ENCODE measurements at regions not wholly inside any gene's neighbourhood (a gene's known extent, or its start where the extent isn't known, plus 50 kb on each side); places are given as distances from the start of the nearest gene placed in this dataset.
"Not testable (repeated sequence)": the region's sequence is repeated elsewhere in the genome, so short reads cannot be mapped to it uniquely, and the experiment has no call there.

GRCh38 chr6:167684276-167685104, 142.2 kb upstream of the AFDN start:
- no peak overlapping the region for H3K9ac ChIP-seq (ENCODE audit: low read depth, low read length)
- H3K9me3 ChIP-seq (ENCODE audit: control insufficient read depth, insufficient read depth, low read length): no peaks in the 10 kb centered on the region
- no peaks in the 10 kb centered on the region for H3K36me3 ChIP-seq (ENCODE audit: control insufficient read depth, insufficient read depth, low read length)
- H3K27me3 ChIP-seq (ENCODE audit: control insufficient read depth, insufficient read depth, low read length): peaks cover 16% of the 10 kb centered on the region
- H3K4me1 ChIP-seq (ENCODE audit: control insufficient read depth, insufficient read depth, low read length): peaks cover 8% of the 10 kb centered on the region
- no peak overlapping the region for H3K27ac ChIP-seq (ENCODE audit: low read depth, low read length)
- H3K4me3 ChIP-seq (ENCODE audit: low read depth, low read length): no peak overlapping the region

- Histone ChIP-seq H3K27ac (ENCODE audit: low read depth, low read length) (no peak overlapping the region), H3K27me3 (ENCODE audit: control insufficient read depth, insufficient read depth, low read length) (peaks cover 4% of the 10 kb centered on the region; the same call in 1 of the 2 replicates), H3K36me3 (ENCODE audit: control insufficient read depth, insufficient read depth, low read length) (no peaks in the 10 kb centered on the region), H3K9me3 (ENCODE audit: control insufficient read depth, insufficient read depth, low read length) (no peaks in the 10 kb centered on the region), H3K4me1 (ENCODE audit: control insufficient read depth, insufficient read depth, low read length) (peaks cover 4% of the 10 kb centered on the region), H3K4me3 (ENCODE audit: low read depth, low read length) (no peak overlapping the region), H3K9ac (ENCODE audit: low read depth, low read length) (no peak overlapping the region)
Observed at GRCh38 chr6:167685654-167686053, 141.1 kb upstream of the AFDN start.

- H3K9me3 ChIP-seq (ENCODE audit: control insufficient read depth, insufficient read depth, low read length): no peaks in the 10 kb centered on the region
- H3K4me3 ChIP-seq (ENCODE audit: low read depth, low read length): no peak overlapping the region
- no peak overlapping the region for H3K27ac ChIP-seq (ENCODE audit: low read depth, low read length)
- no peak overlapping the region for H3K9ac ChIP-seq (ENCODE audit: low read depth, low read length)
- no peaks in the 10 kb centered on the region for H3K36me3 ChIP-seq (ENCODE audit: control insufficient read depth, insufficient read depth, low read length)
- peaks cover 4% of the 10 kb centered on the region for H3K4me1 ChIP-seq (ENCODE audit: control insufficient read depth, insufficient read depth, low read length)
- H3K27me3 ChIP-seq (ENCODE audit: control insufficient read depth, insufficient read depth, low read length): no peaks in the 10 kb centered on the region
Observed at GRCh38 chr6:167686204-167686893, 140.4 kb upstream of the AFDN start.

- H3K27me3 ChIP-seq (ENCODE audit: control insufficient read depth, insufficient read depth, low read length): no peaks in the 10 kb centered on the region
- H3K9me3 ChIP-seq (ENCODE audit: control insufficient read depth, insufficient read depth, low read length): no peaks in the 10 kb centered on the region
- no peaks in the 10 kb centered on the region for H3K36me3 ChIP-seq (ENCODE audit: control insufficient read depth, insufficient read depth, low read length)
- no peak overlapping the region for H3K27ac ChIP-seq (ENCODE audit: low read depth, low read length)
- H3K9ac ChIP-seq (ENCODE audit: low read depth, low read length): no peak overlapping the region
- no peak overlapping the region for H3K4me3 ChIP-seq (ENCODE audit: low read depth, low read length)
- peaks cover 6% of the 10 kb centered on the region for H3K4me1 ChIP-seq (ENCODE audit: control insufficient read depth, insufficient read depth, low read length)
Observed at GRCh38 chr6:167687116-167687725, 139.5 kb upstream of the AFDN start.

GRCh38 chr6:167688123-167688522, 138.6 kb upstream of the AFDN start:
- Histone ChIP-seq H3K4me1 (ENCODE audit: control insufficient read depth, insufficient read depth, low read length) (peaks cover 9% of the 10 kb centered on the region), H3K9ac (ENCODE audit: low read depth, low read length) (no peak overlapping the region), H3K27ac (ENCODE audit: low read depth, low read length) (no peak overlapping the region), H3K4me3 (ENCODE audit: low read depth, low read length) (no peak overlapping the region), H3K9me3 (ENCODE audit: control insufficient read depth, insufficient read depth, low read length) (no peaks in the 10 kb centered on the region), H3K27me3 (ENCODE audit: control insufficient read depth, insufficient read depth, low read length) (no peaks in the 10 kb centered on the region), H3K36me3 (ENCODE audit: control insufficient read depth, insufficient read depth, low read length) (no peaks in the 10 kb centered on the region)

GRCh38 chr6:167689278-167689677, 137.4 kb upstream of the AFDN start:
- H3K9me3 ChIP-seq (ENCODE audit: control insufficient read depth, insufficient read depth, low read length): no peaks in the 10 kb centered on the region
- H3K36me3 ChIP-seq (ENCODE audit: control insufficient read depth, insufficient read depth, low read length): no peaks in the 10 kb centered on the region
- H3K27ac ChIP-seq (ENCODE audit: low read depth, low read length): no peak overlapping the region
- H3K4me1 ChIP-seq (ENCODE audit: control insufficient read depth, insufficient read depth, low read length): peaks cover 9% of the 10 kb centered on the region
- H3K9ac ChIP-seq (ENCODE audit: low read depth, low read length): no peak overlapping the region
- H3K4me3 ChIP-seq (ENCODE audit: low read depth, low read length): no peak overlapping the region
- no peaks in the 10 kb centered on the region for H3K27me3 ChIP-seq (ENCODE audit: control insufficient read depth, insufficient read depth, low read length)

- Histone ChIP-seq H3K4me3 (ENCODE audit: low read depth, low read length) (no peak overlapping the region), H3K27me3 (ENCODE audit: control insufficient read depth, insufficient read depth, low read length) (no peaks in the 10 kb centered on the region), H3K27ac (ENCODE audit: low read depth, low read length) (no peak overlapping the region), H3K4me1 (ENCODE audit: control insufficient read depth, insufficient read depth, low read length) (peaks cover 9% of the 10 kb centered on the region), H3K9me3 (ENCODE audit: control insufficient read depth, insufficient read depth, low read length) (no peaks in the 10 kb centered on the region), H3K9ac (ENCODE audit: low read depth, low read length) (no peak overlapping the region), H3K36me3 (ENCODE audit: control insufficient read depth, insufficient read depth, low read length) (no peaks in the 10 kb centered on the region)
Observed at GRCh38 chr6:167689751-167690150, 137.0 kb upstream of the AFDN start.

- not testable (repeated sequence) for H3K4me1 ChIP-seq (ENCODE audit: control insufficient read depth, insufficient read depth, low read length); H3K4me3 ChIP-seq (ENCODE audit: low read depth, low read length); H3K9ac ChIP-seq (ENCODE audit: low read depth, low read length)
Observed at GRCh38 chr6:167690167-167690922, 136.4 kb upstream of the AFDN start.

GRCh38 chr6:167690931-167691330, 135.8 kb upstream of the AFDN start:
- Histone ChIP-seq H3K36me3 (ENCODE audit: control insufficient read depth, insufficient read depth, low read length) (no peaks in the 10 kb centered on the region), H3K4me3 (ENCODE audit: low read depth, low read length) (no peak overlapping the region), H3K4me1 (ENCODE audit: control insufficient read depth, insufficient read depth, low read length) (peaks cover 5% of the 10 kb centered on the region), H3K27ac (ENCODE audit: low read depth, low read length) (no peak overlapping the region), H3K9me3 (ENCODE audit: control insufficient read depth, insufficient read depth, low read length) (no peaks in the 10 kb centered on the region), H3K27me3 (ENCODE audit: control insufficient read depth, insufficient read depth, low read length) (no peaks in the 10 kb centered on the region), H3K9ac (ENCODE audit: low read depth, low read length) (no peak overlapping the region)

More at GRCh38 chr6:167690167-167690922, 136.4 kb upstream of the AFDN start:
- H3K27ac ChIP-seq (ENCODE audit: low read depth, low read length); H3K9me3 ChIP-seq (ENCODE audit: control insufficient read depth, insufficient read depth, low read length); H3K27me3 ChIP-seq (ENCODE audit: control insufficient read depth, insufficient read depth, low read length); H3K36me3 ChIP-seq (ENCODE audit: control insufficient read depth, insufficient read depth, low read length): not testable (repeated sequence)

- Histone ChIP-seq H3K9ac (ENCODE audit: low read depth, low read length) (no peak overlapping the region), H3K27ac (ENCODE audit: low read depth, low read length) (no peak overlapping the region)
Observed at GRCh38 chr6:167691533-167692312, 135.0 kb upstream of the AFDN start.

More at GRCh38 chr6:167691533-167692312, 135.0 kb upstream of the AFDN start:
- no peaks in the 10 kb centered on the region for H3K36me3 ChIP-seq (ENCODE audit: control insufficient read depth, insufficient read depth, low read length)
- no peaks in the 10 kb centered on the region for H3K27me3 ChIP-seq (ENCODE audit: control insufficient read depth, insufficient read depth, low read length)
- H3K4me3 ChIP-seq (ENCODE audit: low read depth, low read length): no peak overlapping the region
- H3K4me1 ChIP-seq (ENCODE audit: control insufficient read depth, insufficient read depth, low read length): peaks cover 5% of the 10 kb centered on the region
- no peaks in the 10 kb centered on the region for H3K9me3 ChIP-seq (ENCODE audit: control insufficient read depth, insufficient read depth, low read length)

Data from HUES48 (cell line).